Femur (tissue), 1 donor: ENCODE measurements at regions not wholly inside any gene's neighbourhood (a gene's known extent, or its start where the extent isn't known, plus 50 kb on each side); places are given as distances from the start of the nearest gene placed in this dataset.
A peak's percentile ranks its signal among the peaks of the same experiment; 100 is the strongest.

Experiments used
- DNase-seq: peaks from one replicate; pipeline ENCODE4 v3.0.0-alpha.2; 2017

DNA sequence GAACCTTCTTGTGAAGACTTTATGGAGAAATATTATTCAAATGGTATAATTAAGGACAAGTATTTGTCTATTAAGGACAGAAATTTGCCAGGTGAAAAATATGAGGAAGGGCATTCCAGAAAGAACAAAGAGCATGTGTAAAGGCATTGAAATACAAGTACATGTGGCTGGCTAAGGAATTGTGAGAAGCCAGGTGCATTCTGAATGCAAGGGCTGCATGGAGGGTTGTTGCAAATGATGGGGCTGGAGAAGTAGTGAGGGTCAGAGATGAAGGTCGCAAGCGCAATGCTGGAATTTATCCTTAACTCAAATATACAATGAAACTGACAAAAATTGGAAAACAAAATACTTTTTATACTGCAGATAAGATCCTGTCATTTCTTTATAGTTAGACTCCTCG lies 437.7 kb downstream of the ADAMTS20 start:
- no peak for DNase-seq

DNA sequence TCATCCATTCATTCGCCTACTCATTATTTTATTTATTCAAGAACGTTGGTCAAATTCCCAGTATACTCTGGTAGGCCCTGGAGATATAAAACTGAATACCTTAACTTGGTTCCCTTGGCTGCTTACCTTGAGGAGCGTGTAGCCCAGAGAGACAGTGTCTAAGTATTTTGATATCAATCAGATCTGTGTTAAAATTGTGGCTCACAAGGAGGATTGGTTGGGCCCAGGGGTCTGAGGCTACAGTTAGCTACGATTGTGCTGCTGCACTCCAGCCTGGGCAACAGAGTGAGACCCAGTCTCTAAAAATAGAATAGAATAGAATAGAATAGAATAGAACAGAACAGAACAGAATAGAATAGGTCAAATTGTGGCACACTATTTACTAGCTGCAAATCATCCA lies 438.4 kb downstream of the ADAMTS20 start:
- no peak for DNase-seq

DNA sequence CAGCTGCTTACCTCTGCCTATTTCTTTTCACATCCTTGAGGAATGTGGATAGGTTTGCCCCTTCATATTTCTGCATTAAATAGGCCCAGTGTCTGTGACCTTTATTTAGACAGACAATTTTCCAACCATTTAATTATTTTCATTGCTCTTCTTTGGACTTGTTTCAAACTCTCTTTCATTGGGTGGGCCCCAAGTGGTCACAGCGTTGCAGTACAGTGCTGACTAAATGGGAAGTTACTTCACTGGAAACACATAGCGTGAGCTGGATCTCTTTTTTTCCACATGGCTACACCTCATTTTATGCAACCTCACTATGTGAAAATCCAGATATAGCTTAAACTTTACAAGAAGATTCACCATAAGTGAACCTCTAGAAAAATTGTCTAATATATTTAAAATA lies 438.9 kb downstream of the ADAMTS20 start:
- peak; percentile 66 for DNase-seq

DNA sequence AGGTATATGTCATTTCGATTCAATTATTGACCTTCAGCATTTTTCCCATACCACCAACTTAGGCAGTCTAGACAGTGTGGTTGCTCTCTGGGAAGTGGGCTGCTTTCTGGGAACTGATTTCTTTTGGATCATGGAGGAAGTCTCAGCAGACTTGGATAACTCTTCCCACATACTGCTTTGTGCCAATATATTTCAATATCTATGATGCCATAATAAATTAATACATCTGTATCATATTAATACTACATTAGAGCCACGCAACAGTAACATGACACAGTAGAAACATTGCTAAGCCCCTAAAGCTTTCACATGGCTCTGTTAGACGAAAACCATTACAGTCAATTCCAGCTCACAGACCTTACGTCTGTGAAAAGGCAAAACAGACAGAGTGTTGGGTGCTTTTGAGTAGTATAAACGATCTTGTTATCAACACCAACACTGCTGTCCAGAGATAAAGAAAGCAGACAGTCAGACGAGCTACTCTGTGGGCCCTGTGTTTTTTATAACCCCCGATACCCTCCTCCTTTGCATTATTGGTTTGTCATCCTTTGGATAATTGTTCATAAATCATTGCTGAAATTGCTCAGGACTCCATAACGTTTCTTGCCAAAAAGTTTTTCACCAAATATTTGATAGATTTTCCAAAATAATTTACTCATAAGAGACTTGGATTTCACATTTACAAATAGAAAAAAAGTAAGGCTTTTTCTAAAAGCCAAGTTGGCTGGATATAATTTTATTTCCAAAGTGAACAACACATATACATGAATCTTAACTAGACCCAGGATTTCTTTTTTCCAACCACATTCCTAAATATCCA lies 439.7 kb downstream of the ADAMTS20 start:
- DNase-seq, result peak; percentile 49

DNA sequence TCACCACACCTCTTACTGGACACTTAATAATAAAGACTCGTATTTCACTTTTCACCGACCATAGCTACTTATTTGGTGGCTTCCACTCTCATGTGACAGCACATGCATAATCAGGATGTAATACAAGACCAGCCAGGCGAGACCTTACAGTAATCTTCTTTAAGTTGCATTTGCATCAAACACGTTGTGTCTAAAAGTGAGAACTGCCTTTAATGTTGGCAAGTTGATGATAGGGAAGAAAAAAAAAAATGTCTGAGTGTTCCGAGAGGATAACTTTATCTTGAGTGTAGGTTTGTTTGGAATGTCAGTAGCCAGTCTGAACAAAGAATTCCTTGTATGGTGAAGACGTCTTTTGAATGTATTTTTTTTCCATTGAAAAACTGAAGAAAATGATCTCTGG lies 440.4 kb downstream of the ADAMTS20 start:
- DNase-seq, result no peak

DNA sequence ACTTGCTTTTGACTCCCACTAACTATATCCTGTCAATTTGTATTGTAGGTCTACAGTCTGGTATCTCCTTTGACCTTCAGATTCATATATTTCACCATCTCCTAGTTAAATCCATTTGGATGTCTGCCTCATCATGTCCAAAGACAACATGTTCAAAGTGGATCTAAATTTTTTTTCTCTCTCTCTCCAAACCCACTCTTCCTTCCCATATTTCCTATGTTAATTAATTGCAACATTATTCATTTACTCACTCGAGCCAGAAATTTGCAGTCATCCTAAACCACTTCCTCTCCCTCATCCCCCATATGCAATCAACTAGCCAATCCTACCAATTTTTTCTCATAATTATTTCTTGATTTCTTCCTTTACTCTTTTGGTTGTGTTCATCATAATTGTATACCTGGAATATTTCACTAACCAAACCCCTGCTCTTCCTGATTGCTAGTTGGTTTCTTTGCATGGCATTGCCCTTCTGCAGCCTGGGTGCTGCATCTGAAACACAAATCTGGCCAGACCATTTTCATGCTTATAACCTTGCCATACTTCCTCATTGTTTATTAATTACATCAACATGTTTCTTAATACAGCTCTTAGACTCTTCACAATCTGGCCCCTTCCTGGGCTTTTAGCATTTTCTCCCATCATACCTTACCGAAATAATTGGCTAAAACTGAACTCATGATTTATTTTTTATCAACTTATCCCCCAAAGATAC lies 442.2 kb downstream of the ADAMTS20 start:
- no peak for DNase-seq

DNA sequence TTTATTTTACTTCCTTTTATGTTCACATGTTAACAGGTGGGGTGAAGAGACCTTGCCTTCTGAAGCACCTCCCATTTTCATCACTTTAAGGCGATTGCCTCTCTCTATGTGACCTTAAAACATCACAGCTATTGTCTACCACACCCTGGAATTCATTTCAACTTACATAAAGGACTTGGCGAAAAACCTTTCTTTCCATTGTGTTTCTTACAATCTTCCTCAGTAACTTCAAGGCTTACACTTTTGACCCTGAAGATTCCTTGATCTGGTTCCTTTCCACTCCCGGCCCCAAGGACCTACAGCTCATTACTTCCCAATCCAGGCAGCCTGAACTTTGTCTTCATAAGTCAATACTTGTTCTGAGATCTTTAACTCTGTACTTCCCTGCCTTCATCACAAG lies 443.3 kb downstream of the ADAMTS20 start:
- DNase-seq, result peak; percentile 32

DNA sequence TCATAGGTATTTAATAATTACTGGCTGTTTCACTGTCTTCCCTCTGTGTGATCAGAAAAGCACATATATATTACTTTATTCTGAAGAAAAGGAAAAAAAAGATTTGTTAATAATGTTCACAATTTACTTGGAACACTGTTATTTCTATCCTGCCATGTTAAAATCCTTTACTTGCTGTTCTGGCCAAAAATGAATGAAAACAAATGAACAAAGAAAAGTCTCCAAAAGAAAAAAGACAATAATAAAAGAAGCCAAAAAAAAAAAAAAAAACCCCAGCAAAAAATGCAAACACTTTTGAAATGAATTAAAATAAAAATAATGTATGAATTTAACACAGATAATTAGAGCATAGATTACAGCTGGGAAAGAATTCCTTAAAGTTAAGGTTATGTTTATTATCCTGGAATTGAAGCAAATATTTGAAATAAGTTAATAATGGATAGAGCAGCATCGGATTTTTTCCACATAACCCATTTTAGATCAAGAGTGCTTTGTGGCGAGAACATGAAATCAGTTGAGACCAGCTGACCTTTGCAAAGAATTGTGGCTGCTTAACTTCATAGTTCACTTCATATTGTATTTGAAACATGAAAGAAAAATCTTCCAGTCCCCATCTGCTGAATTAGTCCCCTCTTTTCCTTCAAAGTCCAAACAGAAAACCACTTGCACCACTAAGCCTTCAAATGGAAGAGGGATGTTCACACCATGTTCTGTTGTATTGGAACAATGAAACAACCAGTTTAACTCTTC lies 444.8 kb downstream of the ADAMTS20 start:
- no peak for DNase-seq

DNA sequence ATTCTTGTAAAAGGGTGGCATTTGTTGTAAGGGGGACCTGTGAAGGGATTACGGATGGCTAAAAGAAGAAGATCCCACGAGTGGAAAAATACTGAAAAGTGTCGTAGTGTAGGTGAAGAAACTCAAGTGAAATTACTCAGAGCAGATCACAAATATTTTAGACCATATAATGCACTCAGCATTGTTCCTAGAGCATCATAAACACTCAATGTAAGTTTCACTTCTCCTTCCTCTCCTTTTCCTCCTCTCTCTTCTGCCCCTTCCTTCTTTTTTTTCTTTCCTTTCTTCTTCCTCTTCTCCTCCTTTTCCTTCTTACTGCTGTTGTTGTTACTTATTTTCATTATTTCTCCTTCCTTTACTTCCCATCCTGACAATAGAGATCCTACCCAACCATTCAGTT lies 445.6 kb downstream of the ADAMTS20 start:
- DNase-seq, result no peak

DNA sequence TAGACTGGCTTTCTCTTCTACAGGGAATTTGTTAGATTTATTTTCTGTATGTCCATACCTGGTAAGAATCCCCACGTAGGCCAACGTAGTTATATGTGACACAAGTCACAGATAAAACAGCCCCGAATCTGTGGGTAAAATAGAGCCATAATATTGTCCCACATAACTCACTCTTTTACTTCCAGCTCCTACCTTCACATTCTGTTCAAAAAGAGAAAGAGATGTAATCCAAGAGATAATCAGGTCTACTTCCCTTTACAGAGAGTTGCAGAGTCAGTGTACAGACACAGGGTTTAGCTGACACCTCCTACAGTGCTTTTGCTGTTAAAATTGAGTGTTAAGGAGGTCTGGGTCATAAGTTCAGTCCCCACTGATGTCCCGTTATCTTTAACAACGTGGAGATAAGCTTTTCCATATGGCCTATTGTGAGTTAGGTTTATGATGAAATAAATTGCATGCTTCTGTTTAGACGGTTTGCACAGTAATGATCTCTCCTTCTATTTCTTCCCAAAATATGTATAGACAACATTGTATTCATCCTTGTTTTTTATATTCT lies 446.5 kb downstream of the ADAMTS20 start:
- no peak for DNase-seq

DNA sequence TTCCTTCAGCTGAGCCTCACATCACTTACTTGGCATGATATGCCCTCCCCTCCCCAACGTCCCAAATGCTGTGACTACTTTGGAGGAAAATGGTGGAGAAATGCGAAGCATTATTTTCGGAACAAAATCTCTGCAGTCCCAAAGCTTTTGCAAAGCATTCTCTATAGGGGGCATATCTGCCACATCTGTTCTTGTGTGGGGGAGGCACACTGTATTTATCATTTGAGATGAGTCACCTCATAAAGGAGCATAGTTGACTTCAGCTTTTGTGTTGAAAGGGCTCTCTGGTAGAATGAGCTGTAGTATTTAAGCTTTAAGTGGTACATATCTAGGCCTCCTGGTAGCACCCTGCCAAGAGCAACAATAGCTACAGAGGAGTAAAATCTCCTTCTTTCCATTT lies 447.5 kb downstream of the ADAMTS20 start:
- no peak for DNase-seq

DNA sequence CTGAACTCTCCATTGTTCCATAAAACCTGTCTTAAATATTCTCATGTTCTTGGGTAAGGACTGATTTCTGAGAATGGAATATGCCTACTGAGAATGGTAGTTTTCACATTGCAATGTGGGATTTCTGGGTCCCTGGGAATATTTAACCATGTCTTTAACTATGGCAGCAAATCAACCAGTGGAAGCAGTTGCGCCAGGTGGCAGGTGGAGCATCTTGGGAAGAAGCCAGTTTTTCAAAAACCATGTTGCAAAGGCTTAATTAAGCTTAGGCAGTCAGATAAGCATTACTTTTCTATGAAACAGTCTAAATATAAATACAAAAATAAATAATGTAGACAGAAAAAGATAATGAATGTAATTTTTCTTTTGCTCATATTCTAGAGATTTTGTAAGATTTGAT lies 448.1 kb downstream of the ADAMTS20 start:
- no peak for DNase-seq

DNA sequence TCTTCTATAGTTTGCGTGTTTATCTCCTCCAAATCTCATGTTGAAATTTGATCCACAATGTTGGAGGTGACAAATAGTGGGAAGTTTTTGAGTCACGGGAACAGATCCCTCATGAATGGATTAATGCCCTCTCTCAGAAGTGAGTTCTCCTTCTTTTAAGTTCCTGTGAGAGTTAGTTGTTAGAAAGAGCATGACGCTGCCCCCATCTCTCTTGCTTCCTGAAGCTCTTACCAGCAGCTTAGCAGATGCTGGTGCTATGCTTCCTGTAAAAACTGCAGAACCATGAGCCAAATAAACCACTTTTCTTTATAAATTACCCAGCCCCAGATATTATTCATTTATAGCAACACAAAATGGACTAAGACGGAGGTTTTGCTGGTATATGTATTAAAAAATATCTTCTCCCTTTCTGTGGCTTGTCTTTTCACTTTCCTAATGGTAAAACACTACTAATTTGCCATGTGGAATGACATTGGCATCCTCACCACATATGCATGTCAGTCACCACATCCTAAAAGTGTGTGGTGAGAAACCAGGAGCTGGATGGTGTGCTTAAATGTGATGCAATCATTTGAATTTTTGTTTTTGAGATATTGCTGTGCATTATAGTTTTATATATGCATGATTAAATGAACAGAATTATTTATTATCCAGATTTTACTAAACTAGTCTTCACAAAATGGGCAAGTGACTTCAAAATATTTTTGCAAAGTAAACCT lies 449.3 kb downstream of the ADAMTS20 start:
- DNase-seq, result no peak

DNA sequence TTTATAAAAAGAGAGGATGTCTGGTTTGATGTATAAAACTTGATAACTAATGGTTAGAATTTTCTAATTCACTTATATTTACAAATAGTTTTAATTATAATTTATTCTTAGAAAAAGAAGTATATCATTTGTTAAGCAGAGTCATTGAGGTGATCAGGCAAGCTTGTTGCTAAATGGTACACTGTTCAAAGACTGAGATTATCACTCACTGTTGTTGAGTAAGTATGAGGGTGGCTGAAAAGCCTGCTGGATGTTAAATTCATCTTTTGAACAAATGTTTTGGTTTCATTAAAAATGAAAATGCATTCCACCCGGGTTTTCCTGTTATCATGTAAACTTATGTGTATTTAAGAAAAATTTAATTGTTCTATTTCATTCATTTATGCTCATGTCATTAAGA lies 451.8 kb downstream of the ADAMTS20 start:
- DNase-seq, result no peak

DNA sequence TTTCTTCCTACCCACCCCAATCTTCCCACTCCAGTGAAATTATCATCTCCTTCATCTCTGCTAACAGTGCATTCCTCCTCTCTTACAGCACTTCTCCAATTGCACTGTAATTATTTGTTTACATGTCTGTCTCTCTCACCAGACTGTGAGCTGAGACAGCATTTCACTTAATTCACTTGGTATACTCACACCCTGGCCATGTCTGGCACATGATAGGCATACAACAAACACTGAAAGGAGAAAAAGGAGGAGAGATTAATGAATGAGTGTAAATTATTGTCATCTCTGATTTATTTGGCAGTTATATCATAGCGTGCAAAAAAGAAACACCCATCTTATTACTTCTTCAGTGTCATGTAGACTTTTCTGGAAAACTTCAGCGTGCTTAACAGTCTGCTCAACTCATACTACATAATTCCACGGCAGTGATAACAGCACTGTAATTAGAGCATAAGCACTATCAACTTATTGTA lies 452.3 kb downstream of the ADAMTS20 start:
- no peak for DNase-seq

DNA sequence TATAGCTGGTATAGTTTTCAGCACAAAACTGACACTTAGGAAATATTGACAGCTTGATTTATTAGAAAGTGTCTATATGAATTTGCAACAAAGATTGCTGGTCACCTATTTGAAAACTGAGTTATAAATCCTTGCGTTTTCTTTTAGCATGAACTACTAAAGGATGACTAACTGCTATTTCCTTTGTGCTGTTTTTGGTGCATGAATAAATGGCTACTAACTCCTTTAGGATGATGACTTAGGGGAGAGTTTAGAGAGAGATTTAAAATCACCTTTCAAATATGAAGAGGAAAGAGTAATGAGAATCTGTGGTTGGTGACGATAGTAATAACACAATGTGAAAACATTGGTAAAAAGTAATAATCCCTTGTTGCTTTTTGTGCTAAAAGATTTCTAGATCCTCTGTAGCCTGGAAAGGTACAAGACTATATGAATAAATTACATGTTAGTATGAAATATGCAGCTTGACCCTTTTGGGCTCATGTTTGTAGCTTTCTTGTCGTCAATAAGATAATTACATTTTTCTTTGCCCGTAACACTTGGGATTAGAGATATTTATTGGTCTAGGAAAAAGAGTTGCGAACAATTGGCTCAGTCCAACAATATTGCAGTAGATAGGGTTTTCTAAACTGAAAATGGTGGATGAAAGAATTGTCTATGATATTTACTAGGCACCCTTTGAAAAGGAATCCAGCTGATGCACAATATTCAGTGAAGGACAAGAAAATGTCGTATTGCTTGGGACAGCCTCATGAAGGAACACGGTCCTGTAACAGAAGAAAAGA lies 453.0 kb downstream of the ADAMTS20 start:
- DNase-seq, result no peak

DNA sequence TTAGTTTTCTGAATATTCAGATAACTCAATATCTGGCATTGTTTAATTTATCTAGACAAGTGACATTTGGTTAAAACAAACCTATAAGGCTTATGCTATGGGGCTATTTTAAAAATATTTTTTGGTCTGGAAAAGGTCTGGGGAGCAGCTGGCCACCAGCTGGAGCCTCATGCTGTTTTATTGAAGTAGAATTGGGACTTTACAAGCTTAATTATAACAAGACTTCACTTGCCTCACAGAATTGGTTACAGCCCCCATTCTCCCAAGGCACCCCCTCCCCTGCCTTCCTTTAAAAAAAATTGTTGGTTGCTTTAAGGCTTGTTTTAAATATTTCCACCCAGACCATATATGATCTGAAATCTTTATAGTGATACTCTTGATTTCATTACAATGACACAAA lies 453.9 kb downstream of the ADAMTS20 start:
- no peak for DNase-seq

DNA sequence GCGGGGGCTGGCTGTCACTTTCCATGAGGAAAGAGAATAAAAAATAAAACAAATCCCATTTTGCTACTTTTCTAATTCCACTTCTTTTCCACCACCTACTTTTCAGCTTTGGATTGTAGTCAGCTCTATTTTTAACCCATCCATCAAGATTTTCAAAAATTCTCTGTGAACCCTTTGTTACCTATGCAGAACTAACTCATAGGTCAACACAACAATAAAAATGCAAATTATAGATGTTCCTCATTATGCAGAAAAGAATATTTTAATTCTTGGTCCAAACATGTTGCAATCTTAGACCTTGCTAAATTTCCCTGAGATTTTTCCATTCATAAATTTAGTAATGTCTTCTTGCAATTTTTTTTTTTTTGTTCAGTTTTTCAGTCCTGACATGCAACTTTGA lies 454.5 kb downstream of the ADAMTS20 start:
- DNase-seq, result no peak

DNA sequence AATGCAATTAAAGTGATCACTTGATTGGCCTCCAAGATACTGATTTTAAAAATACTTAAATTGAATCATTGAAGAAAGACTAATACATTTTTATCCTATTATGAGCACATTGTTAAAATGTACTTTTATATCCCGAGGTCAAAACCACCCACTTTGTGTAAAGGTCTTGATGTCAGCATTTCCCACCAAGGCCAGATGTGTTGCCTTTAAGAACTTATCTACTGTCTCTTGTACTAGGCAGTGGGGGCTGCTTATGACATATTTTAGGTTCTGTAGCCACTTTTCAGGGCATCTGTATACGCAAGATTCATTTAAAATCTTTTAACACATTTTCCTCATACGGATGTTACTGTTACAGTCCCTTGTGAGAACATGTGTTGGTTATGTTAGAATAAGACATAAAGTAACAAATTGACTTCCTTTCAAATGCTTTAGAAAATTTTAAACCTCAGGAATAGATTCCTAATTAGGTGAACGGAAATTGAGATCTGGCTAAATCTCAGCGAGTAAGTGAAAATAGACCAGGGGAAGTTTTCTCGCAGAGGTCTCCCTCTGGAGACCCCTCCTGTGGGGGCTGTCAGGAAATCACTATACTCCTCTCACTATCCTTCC lies 456.2 kb downstream of the ADAMTS20 start:
- DNase-seq, result peak; percentile 20

DNA sequence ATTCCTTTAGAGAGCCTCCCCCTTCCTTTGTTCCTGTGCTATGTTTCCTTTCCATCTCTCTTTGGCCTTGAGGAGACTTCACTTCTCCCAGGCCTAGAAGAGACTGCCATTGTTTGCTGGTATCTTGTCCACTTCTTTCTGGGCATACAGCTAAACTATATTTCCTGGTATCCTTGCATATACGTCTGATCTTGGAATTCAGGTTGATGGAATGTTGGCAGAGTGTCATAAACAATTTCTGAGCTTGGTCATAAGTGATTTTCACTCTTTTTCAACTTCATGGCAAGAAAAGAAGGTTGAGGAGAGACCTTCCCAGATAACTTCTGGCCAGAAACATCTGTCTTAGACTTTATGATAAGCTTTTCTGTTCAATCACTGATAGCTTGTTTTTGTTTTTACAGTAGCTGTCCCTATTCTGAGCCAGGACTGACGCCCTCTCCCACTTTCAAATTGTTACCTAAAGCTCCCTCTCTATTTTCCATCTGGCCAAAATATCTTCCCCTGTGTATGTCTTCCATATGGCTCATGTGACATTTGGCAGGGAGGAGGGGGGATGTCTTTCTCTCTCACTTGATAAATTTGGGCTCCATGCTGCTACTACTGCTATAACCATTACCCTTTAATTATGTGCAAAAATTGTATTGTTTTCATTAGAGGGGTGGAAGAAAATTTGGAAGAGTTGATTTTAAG lies 457.0 kb downstream of the ADAMTS20 start:
- no peak for DNase-seq

DNA sequence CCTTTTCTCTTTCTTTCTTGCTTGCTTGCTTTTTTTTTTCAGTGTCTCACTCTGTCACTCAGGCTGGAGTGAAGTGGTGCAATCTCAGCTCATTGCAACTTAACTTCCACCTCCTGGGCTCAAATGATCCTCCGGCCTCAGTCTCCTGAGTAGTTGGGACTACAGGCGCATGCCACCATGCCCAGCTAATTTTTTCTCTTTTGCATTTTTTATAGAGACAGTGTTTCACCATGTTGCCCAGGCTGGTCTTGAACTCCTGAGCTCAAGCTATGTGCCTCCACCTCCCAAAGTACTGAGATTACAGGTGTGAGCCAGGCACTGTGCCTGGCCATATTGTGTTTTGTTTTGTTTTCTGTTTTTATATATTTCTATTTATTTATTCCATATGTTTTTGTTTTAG lies 461.0 kb downstream of the ADAMTS20 start:
- DNase-seq, result no peak
